ENCODE measurements at regions not wholly inside any gene's neighbourhood (a gene's known extent, or its start where the extent isn't known, plus 50 kb on each side); places are given as distances from the start of the nearest gene placed in this dataset.

- TF ChIP-seq CTCF (IDR thresholded peaks at IDR 0.05) (no peak), POLR2AphosphoS5 (IDR thresholded peaks at IDR 0.05) (no peak)
These were observed 111.6 kb upstream of the SHB start for GRCh38 chr9:38180656-38181055.

All from breast epithelium (tissue), 3 donors.